ENCODE measurements at regions not wholly inside any gene's neighbourhood (a gene's known extent, or its start where the extent isn't known, plus 50 kb on each side); places are given as distances from the start of the nearest gene placed in this dataset.

- Histone ChIP-seq H3K9me3 (no peaks in the 10 kb centered on the region), H3K4me2 (no peak overlapping the region), H3K4me1 (no peaks in the 10 kb centered on the region), H3K27ac (no peak overlapping the region), H3K4me3 (no peak overlapping the region)
- ChIA-PET CTCF (no interaction called here), POLR2A (no interaction called here)
- DNase-seq (ENCODE audit: low read depth in 1 of 2, low spot score in 1 of 2) (no peak), FAIRE-seq (no peak), ATAC-seq (no peak)
- TF ChIP-seq USF2 (IDR thresholded peaks at IDR 0.05) (no peak), MAX (IDR thresholded peaks at IDR 0.05) (no peak), NR3C1 (IDR thresholded peaks at IDR 0.05) (no peak), ZC3H11A (IDR thresholded peaks at IDR 0.05) (no peak), HEYL (CRISPR knock-in tag; IDR thresholded peaks at IDR 0.05) (no peak), POLR2AphosphoS2 (conservative IDR thresholded peaks at IDR 0.05; ENCODE audit: low read length) (no peak), SREBF2 (IDR thresholded peaks at IDR 0.05) (no peak), FOSL2 (IDR thresholded peaks at IDR 0.05) (no peak), FOSL2 (CRISPR knock-in tag; IDR thresholded peaks at IDR 0.05) (no peak)
Observed at GRCh38 chr12:24143928-24144327, 194.5 kb upstream of the SOX5 start.

- H3K9me3 ChIP-seq = no peaks in the 10 kb centered on the region
- DNase-seq (ENCODE audit: low read depth in 1 of 2, low spot score in 1 of 2) (no peak), ATAC-seq (no peak), FAIRE-seq (no peak)
- 19% methylated on average over 9 of the region's 9 CpGs for WGBS (ENCODE audit: missing lambda C conversion rate)
- no peak overlapping the region for H3K4me3 ChIP-seq
- H3K4me1 ChIP-seq = no peaks in the 10 kb centered on the region
- H3K27ac ChIP-seq = no peak overlapping the region
- CTCF ChIA-PET = interaction anchor here (1.1 kb wide), 1 partner anchor 8 kb away, joined by 3 read pairs; no protein-coding TSS in a partner anchor
- no peak overlapping the region for H3K4me2 ChIP-seq
- POLR2A ChIA-PET = no interaction called here
- no peak for TF ChIP-seq MAFK (IDR thresholded peaks at IDR 0.05; ENCODE audit: partially characterized antibody)
- TF ChIP-seq HOXB5 (CRISPR knock-in tag; IDR thresholded peaks at IDR 0.05) = no peak
- TF ChIP-seq HOXB13 (CRISPR knock-in tag; IDR thresholded peaks at IDR 0.05; ENCODE audit: low read depth) = no peak
- no peak for TF ChIP-seq FOXS1 (CRISPR knock-in tag; IDR thresholded peaks at IDR 0.05)
- no peak for TF ChIP-seq RCOR1 (IDR thresholded peaks at IDR 0.05; ENCODE audit: low read depth, low read length)
- no peak for TF ChIP-seq PHF8 (IDR thresholded peaks at IDR 0.05; ENCODE audit: borderline replicate concordance, low read depth)
- TF ChIP-seq ZFP36 (IDR thresholded peaks at IDR 0.05; ENCODE audit: borderline replicate concordance, partially characterized antibody) = no peak
- TF ChIP-seq POLR2AphosphoS2 (conservative IDR thresholded peaks at IDR 0.05; ENCODE audit: low read length) = no peak
- TF ChIP-seq POLR2A (IDR thresholded peaks at IDR 0.05; ENCODE audit: low read length) = no peak
- no peak for TF ChIP-seq JUNB (IDR thresholded peaks at IDR 0.05)
- TF ChIP-seq, protein P1, sequence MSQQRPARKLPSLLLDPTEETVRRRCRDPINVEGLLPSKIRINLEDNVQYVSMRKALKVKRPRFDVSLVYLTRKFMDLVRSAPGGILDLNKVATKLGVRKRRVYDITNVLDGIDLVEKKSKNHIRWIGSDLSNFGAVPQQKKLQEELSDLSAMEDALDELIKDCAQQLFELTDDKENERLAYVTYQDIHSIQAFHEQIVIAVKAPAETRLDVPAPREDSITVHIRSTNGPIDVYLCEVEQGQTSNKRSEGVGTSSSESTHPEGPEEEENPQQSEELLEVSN (IDR thresholded peaks at IDR 0.05; ENCODE audit: borderline replicate concordance, low read depth) = no peak
Observed at GRCh38 chr12:24139035-24139434, 189.6 kb upstream of the SOX5 start.

DNA sequence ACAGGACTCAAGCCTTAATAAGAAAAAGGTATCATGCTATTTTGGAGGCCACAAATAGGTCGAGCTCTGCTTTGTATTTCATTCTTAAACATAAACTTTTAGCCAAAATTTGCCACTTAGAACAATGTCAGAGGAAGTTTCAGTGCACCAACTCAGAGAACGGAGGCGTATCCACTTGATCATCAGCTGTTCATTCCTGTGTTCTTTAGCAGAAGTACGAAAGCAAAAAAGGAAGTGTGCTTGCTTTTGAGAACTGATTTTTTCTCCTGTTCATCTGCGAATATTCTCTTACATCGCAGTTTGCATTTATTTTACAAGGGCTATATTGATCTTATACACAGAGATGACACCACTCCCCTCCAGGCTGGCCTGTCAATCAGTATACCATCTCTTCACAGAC, 188.6 kb upstream of the SOX5 start:
- no peaks in the 10 kb centered on the region for H3K4me1 ChIP-seq
- TF ChIP-seq NFE2L2 (conservative IDR thresholded peaks at IDR 0.05; ENCODE audit: low read length) (no peak), FOXS1 (CRISPR knock-in tag; IDR thresholded peaks at IDR 0.05) (no peak), MAX (IDR thresholded peaks at IDR 0.05) (no peak), CHD4 (IDR thresholded peaks at IDR 0.05; ENCODE audit: borderline replicate concordance) (no peak), HDAC2 (IDR thresholded peaks at IDR 0.05) (no peak), CTCF (IDR thresholded peaks at IDR 0.05) (no peak), FOSL2 (IDR thresholded peaks at IDR 0.05) (no peak), FOSL2 (CRISPR knock-in tag; IDR thresholded peaks at IDR 0.05) (no peak), MAFK (IDR thresholded peaks at IDR 0.05; ENCODE audit: partially characterized antibody) (no peak), RAD21 (conservative IDR thresholded peaks at IDR 0.05 in 1 of 2, IDR thresholded peaks at IDR 0.05 in 1 of 2) (no peak)
- TF ChIP-seq, protein P2, sequence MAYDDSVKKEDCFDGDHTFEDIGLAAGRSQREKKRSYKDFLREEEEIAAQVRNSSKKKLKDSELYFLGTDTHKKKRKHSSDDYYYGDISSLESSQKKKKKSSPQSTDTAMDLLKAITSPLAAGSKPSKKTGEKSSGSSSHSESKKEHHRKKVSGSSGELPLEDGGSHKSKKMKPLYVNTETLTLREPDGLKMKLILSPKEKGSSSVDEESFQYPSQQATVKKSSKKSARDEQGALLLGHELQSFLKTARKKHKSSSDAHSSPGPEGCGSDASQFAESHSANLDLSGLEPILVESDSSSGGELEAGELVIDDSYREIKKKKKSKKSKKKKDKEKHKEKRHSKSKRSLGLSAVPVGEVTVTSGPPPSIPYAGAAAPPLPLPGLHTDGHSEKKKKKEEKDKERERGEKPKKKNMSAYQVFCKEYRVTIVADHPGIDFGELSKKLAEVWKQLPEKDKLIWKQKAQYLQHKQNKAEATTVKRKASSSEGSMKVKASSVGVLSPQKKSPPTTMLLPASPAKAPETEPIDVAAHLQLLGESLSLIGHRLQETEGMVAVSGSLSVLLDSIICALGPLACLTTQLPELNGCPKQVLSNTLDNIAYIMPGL (CRISPR knock-in tag; IDR thresholded peaks at IDR 0.05; ENCODE audit: borderline replicate concordance) = no peak
- H3K27ac ChIP-seq = no peak overlapping the region
- CTCF ChIA-PET = no interaction called here
- no peak overlapping the region for H3K4me3 ChIP-seq
- DNase-seq (ENCODE audit: low read depth in 1 of 2, low spot score in 1 of 2) = no peak
- H3K4me2 ChIP-seq = no peak overlapping the region
- FAIRE-seq = no peak
- ATAC-seq = no peak
- no peaks in the 10 kb centered on the region for H3K9me3 ChIP-seq
- WGBS (ENCODE audit: missing lambda C conversion rate) = 35% methylated on average over 6 of the region's 6 CpGs
- POLR2A ChIA-PET = no interaction called here
